ENCODE measurements at regions not wholly inside any gene's neighbourhood (a gene's known extent, or its start where the extent isn't known, plus 50 kb on each side); places are given as distances from the start of the nearest gene placed in this dataset.
A peak's percentile ranks its signal among the peaks of the same experiment; 100 is the strongest.

GRCh38 chr5:82363524-82363923 lies 85.4 kb upstream of the RPS23 start:
- peaks cover 8% of the 10 kb centered on the region for H3K27me3 Mint-ChIP-seq
- no peak overlapping the region for H3K4me3 Mint-ChIP-seq
- no peaks in the 10 kb centered on the region for H3K36me3 Mint-ChIP-seq (ENCODE audit: low read depth)
- H3K9me3 Mint-ChIP-seq: no peaks in the 10 kb centered on the region
- DNase-seq: no peak
- peaks cover 44% of the 10 kb centered on the region for H3K4me1 Mint-ChIP-seq (ENCODE audit: low read depth)
- H3K27ac Mint-ChIP-seq: no peak overlapping the region

- Mint-ChIP-seq H3K27ac (no peak overlapping the region), H3K27me3 (peaks cover 8% of the 10 kb centered on the region), H3K4me1 (ENCODE audit: low read depth) (peaks cover 53% of the 10 kb centered on the region), H3K36me3 (ENCODE audit: low read depth) (no peaks in the 10 kb centered on the region), H3K9me3 (no peaks in the 10 kb centered on the region), H3K4me3 (no peak overlapping the region)
- DNase-seq: no peak
These were observed 84.5 kb upstream of the RPS23 start for GRCh38 chr5:82362636-82363035.

- Mint-ChIP-seq H3K27ac (no peak overlapping the region), H3K4me3 (no peak overlapping the region), H3K9me3 (no peaks in the 10 kb centered on the region), H3K36me3 (ENCODE audit: low read depth) (no peaks in the 10 kb centered on the region), H3K4me1 (ENCODE audit: low read depth) (peaks cover 60% of the 10 kb centered on the region), H3K27me3 (peaks cover 8% of the 10 kb centered on the region)
- DNase-seq: no peak
These were observed 81.9 kb upstream of the RPS23 start for GRCh38 chr5:82360022-82360421.

- H3K4me1 Mint-ChIP-seq (ENCODE audit: low read depth): peaks cover 60% of the 10 kb centered on the region
- H3K27me3 Mint-ChIP-seq: peaks cover 3% of the 10 kb centered on the region
- H3K4me3 Mint-ChIP-seq: no peak overlapping the region
- no peaks in the 10 kb centered on the region for H3K36me3 Mint-ChIP-seq (ENCODE audit: low read depth)
- no peak for DNase-seq
- H3K9me3 Mint-ChIP-seq: no peaks in the 10 kb centered on the region
- peak overlapping the region; percentile 28 for H3K27ac Mint-ChIP-seq
These were observed 81.1 kb upstream of the RPS23 start for GRCh38 chr5:82359272-82359671.

- Mint-ChIP-seq H3K27me3 (peaks cover 3% of the 10 kb centered on the region), H3K4me1 (ENCODE audit: low read depth) (peaks cover 60% of the 10 kb centered on the region), H3K9me3 (no peaks in the 10 kb centered on the region), H3K36me3 (ENCODE audit: low read depth) (no peaks in the 10 kb centered on the region), H3K27ac (peak overlapping the region; percentile 98), H3K4me3 (no peak overlapping the region)
- no peak for DNase-seq
These were observed 80.3 kb upstream of the RPS23 start for GRCh38 chr5:82358457-82358856.

- Mint-ChIP-seq H3K4me3 (peak overlapping the region; percentile 68), H3K4me1 (ENCODE audit: low read depth) (peaks cover 61% of the 10 kb centered on the region), H3K27me3 (no peaks in the 10 kb centered on the region), H3K36me3 (ENCODE audit: low read depth) (no peaks in the 10 kb centered on the region), H3K9me3 (no peaks in the 10 kb centered on the region), H3K27ac (peak overlapping the region; percentile 98)
- DNase-seq: peak; percentile 75
These were observed 78.9 kb upstream of the RPS23 start for GRCh38 chr5:82356808-82357671.

- no peak for DNase-seq
- H3K36me3 Mint-ChIP-seq (ENCODE audit: low read depth): no peaks in the 10 kb centered on the region
- no peak overlapping the region for H3K27ac Mint-ChIP-seq
- no peaks in the 10 kb centered on the region for H3K27me3 Mint-ChIP-seq
- no peaks in the 10 kb centered on the region for H3K9me3 Mint-ChIP-seq
- no peak overlapping the region for H3K4me3 Mint-ChIP-seq
- peaks cover 60% of the 10 kb centered on the region for H3K4me1 Mint-ChIP-seq (ENCODE audit: low read depth)
These were observed 77.9 kb upstream of the RPS23 start for GRCh38 chr5:82356021-82356420.

GRCh38 chr5:82355496-82355895 lies 77.3 kb upstream of the RPS23 start:
- Mint-ChIP-seq H3K36me3 (ENCODE audit: low read depth) (no peaks in the 10 kb centered on the region), H3K9me3 (no peaks in the 10 kb centered on the region), H3K4me1 (ENCODE audit: low read depth) (peaks cover 55% of the 10 kb centered on the region), H3K4me3 (no peak overlapping the region), H3K27ac (no peak overlapping the region), H3K27me3 (no peaks in the 10 kb centered on the region)
- DNase-seq: no peak

- no peaks in the 10 kb centered on the region for H3K36me3 Mint-ChIP-seq (ENCODE audit: low read depth)
- H3K4me3 Mint-ChIP-seq: no peak overlapping the region
- no peaks in the 10 kb centered on the region for H3K9me3 Mint-ChIP-seq
- no peak for DNase-seq
- no peaks in the 10 kb centered on the region for H3K27me3 Mint-ChIP-seq
- peaks cover 51% of the 10 kb centered on the region for H3K4me1 Mint-ChIP-seq (ENCODE audit: low read depth)
- H3K27ac Mint-ChIP-seq: no peak overlapping the region
These were observed 76.9 kb upstream of the RPS23 start for GRCh38 chr5:82355053-82355452.

GRCh38 chr5:82354543-82354942 lies 76.4 kb upstream of the RPS23 start:
- no peak for DNase-seq
- Mint-ChIP-seq H3K27me3 (no peaks in the 10 kb centered on the region), H3K9me3 (no peaks in the 10 kb centered on the region), H3K4me3 (no peak overlapping the region), H3K36me3 (ENCODE audit: low read depth) (no peaks in the 10 kb centered on the region), H3K27ac (no peak overlapping the region), H3K4me1 (ENCODE audit: low read depth) (peaks cover 46% of the 10 kb centered on the region)

- no peaks in the 10 kb centered on the region for H3K27me3 Mint-ChIP-seq
- no peak overlapping the region for H3K4me3 Mint-ChIP-seq
- H3K4me1 Mint-ChIP-seq (ENCODE audit: low read depth): peaks cover 39% of the 10 kb centered on the region
- no peaks in the 10 kb centered on the region for H3K9me3 Mint-ChIP-seq
- no peak for DNase-seq
- H3K27ac Mint-ChIP-seq: no peak overlapping the region
- H3K36me3 Mint-ChIP-seq (ENCODE audit: low read depth): no peaks in the 10 kb centered on the region
These were observed 75.4 kb upstream of the RPS23 start for GRCh38 chr5:82353522-82353921.

GRCh38 chr5:82352146-82352791 lies 74.1 kb upstream of the RPS23 start:
- Mint-ChIP-seq H3K27me3 (no peaks in the 10 kb centered on the region), H3K4me3 (no peak overlapping the region), H3K27ac (no peak overlapping the region), H3K9me3 (no peaks in the 10 kb centered on the region), H3K4me1 (ENCODE audit: low read depth) (peaks cover 30% of the 10 kb centered on the region), H3K36me3 (ENCODE audit: low read depth) (no peaks in the 10 kb centered on the region)
- DNase-seq: no peak

- Mint-ChIP-seq H3K27me3 (no peaks in the 10 kb centered on the region), H3K4me1 (ENCODE audit: low read depth) (peaks cover 27% of the 10 kb centered on the region), H3K27ac (no peak overlapping the region), H3K9me3 (no peaks in the 10 kb centered on the region), H3K36me3 (ENCODE audit: low read depth) (no peaks in the 10 kb centered on the region), H3K4me3 (no peak overlapping the region)
- DNase-seq: no peak
These were observed 73.6 kb upstream of the RPS23 start for GRCh38 chr5:82351754-82352145.

- H3K27ac Mint-ChIP-seq: no peak overlapping the region
- H3K4me1 Mint-ChIP-seq (ENCODE audit: low read depth): peaks cover 24% of the 10 kb centered on the region
- H3K36me3 Mint-ChIP-seq (ENCODE audit: low read depth): no peaks in the 10 kb centered on the region
- no peak for DNase-seq
- no peaks in the 10 kb centered on the region for H3K27me3 Mint-ChIP-seq
- no peak overlapping the region for H3K4me3 Mint-ChIP-seq
- no peaks in the 10 kb centered on the region for H3K9me3 Mint-ChIP-seq
These were observed 73.1 kb upstream of the RPS23 start for GRCh38 chr5:82351297-82351696.

- Mint-ChIP-seq H3K4me1 (ENCODE audit: low read depth) (peaks cover 12% of the 10 kb centered on the region), H3K4me3 (no peak overlapping the region), H3K36me3 (ENCODE audit: low read depth) (no peaks in the 10 kb centered on the region), H3K27me3 (peaks cover 3% of the 10 kb centered on the region), H3K9me3 (no peaks in the 10 kb centered on the region), H3K27ac (no peak overlapping the region)
- peak; percentile 47 for DNase-seq
These were observed 71.5 kb upstream of the RPS23 start for GRCh38 chr5:82349652-82350051.
